Jurkat, Clone E6-1 (cell line): ENCODE measurements at regions not wholly inside any gene's neighbourhood (a gene's known extent, or its start where the extent isn't known, plus 50 kb on each side); places are given as distances from the start of the nearest gene placed in this dataset.
"Not testable (repeated sequence)": the region's sequence is repeated elsewhere in the genome, so short reads cannot be mapped to it uniquely, and the experiment has no call there.

Experiments
- DNase-seq: peaks from one replicate; pipeline ENCODE4 v3.0.0-alpha.2; 2011; ENCODE audit warnings: low read depth, low spot score
- H3K4me3 ChIP-seq: 2 replicates; pipeline ENCODE4 v1.5.1; 2011; ENCODE audit warnings: mild to moderate bottlenecking, low read length, control low read depth, moderate library complexity

- DNase-seq, result no peak
- H3K4me3 ChIP-seq, result no peak overlapping the region
These were observed 219.5 kb downstream of the TMEM47 start for GRCh38 chrX:34437586-34437985.

GRCh38 chrX:34426334-34426733 lies 230.8 kb downstream of the TMEM47 start:
- no peak for DNase-seq

GRCh38 chrX:34406580-34406979 lies 250.5 kb downstream of the TMEM47 start:
- DNase-seq, result no peak

More at GRCh38 chrX:34426334-34426733, 230.8 kb downstream of the TMEM47 start:
- H3K4me3 ChIP-seq, result no peak overlapping the region

GRCh38 chrX:34404386-34405070 lies 252.6 kb downstream of the TMEM47 start:
- DNase-seq, result no peak
- H3K4me3 ChIP-seq, result no peak overlapping the region

More at GRCh38 chrX:34406580-34406979, 250.5 kb downstream of the TMEM47 start:
- H3K4me3 ChIP-seq, result no peak overlapping the region

GRCh38 chrX:34401411-34401810 lies 255.7 kb downstream of the TMEM47 start:
- no peak overlapping the region for H3K4me3 ChIP-seq

GRCh38 chrX:34382416-34382815 lies 250.3 kb upstream of the FAM47A start:
- no peak overlapping the region for H3K4me3 ChIP-seq
- no peak for DNase-seq

More at GRCh38 chrX:34401411-34401810, 255.7 kb downstream of the TMEM47 start:
- DNase-seq, result no peak

GRCh38 chrX:34381241-34381640 lies 249.1 kb upstream of the FAM47A start:
- no peak for DNase-seq
- no peak overlapping the region for H3K4me3 ChIP-seq

- no peak for DNase-seq
These were observed 247.8 kb upstream of the FAM47A start for GRCh38 chrX:34379891-34380290.

GRCh38 chrX:34377645-34378044 lies 245.5 kb upstream of the FAM47A start:
- no peak for DNase-seq
- H3K4me3 ChIP-seq, result no peak overlapping the region

More at GRCh38 chrX:34379891-34380290, 247.8 kb upstream of the FAM47A start:
- H3K4me3 ChIP-seq, result no peak overlapping the region

GRCh38 chrX:34371754-34372153 lies 239.6 kb upstream of the FAM47A start:
- no peak overlapping the region for H3K4me3 ChIP-seq
- DNase-seq, result no peak

- no peak for DNase-seq
- no peak overlapping the region for H3K4me3 ChIP-seq
These were observed 233.4 kb upstream of the FAM47A start for GRCh38 chrX:34365471-34365870.

GRCh38 chrX:34350561-34351335 lies 218.6 kb upstream of the FAM47A start:
- no peak overlapping the region for H3K4me3 ChIP-seq
- no peak for DNase-seq

- no peak for DNase-seq
- H3K4me3 ChIP-seq, result no peak overlapping the region
These were observed 210.9 kb upstream of the FAM47A start for GRCh38 chrX:34343001-34343400.

- no peak for DNase-seq
- H3K4me3 ChIP-seq, result no peak overlapping the region
These were observed 209.7 kb upstream of the FAM47A start for GRCh38 chrX:34341814-34342213.

- no peak for DNase-seq
- no peak overlapping the region for H3K4me3 ChIP-seq
These were observed 209.1 kb upstream of the FAM47A start for GRCh38 chrX:34341258-34341657.

- no peak for DNase-seq
- no peak overlapping the region for H3K4me3 ChIP-seq
These were observed 205.9 kb upstream of the FAM47A start for GRCh38 chrX:34338046-34338445.

- not testable (repeated sequence) for DNase-seq, H3K4me3 ChIP-seq
These were observed 203.3 kb upstream of the FAM47A start for GRCh38 chrX:34335376-34335775.

- DNase-seq, result no peak
- H3K4me3 ChIP-seq, result no peak overlapping the region
These were observed 200.2 kb upstream of the FAM47A start for GRCh38 chrX:34332334-34332733.

- DNase-seq, result no peak
- no peak overlapping the region for H3K4me3 ChIP-seq
These were observed 193.3 kb upstream of the FAM47A start for GRCh38 chrX:34325460-34325859.

GRCh38 chrX:34320424-34320823 lies 188.3 kb upstream of the FAM47A start:
- DNase-seq, H3K4me3 ChIP-seq: not testable (repeated sequence)
